Neural cell (in vitro differentiated cells): ENCODE measurements at regions not wholly inside any gene's neighbourhood (a gene's known extent, or its start where the extent isn't known, plus 50 kb on each side); places are given as distances from the start of the nearest gene placed in this dataset.

Experiments used
- EP300 ChIP-seq: fragments of 450-650 bp; conservative IDR thresholded peaks from 2 replicates; pipeline ENCODE4 v1.6.1; 2014; ENCODE audit warnings: antibody characterized with exemption, mild to moderate bottlenecking, moderate library complexity; ENCODE audit not compliant: poor library complexity, severe bottlenecking
- EZH2 ChIP-seq: fragments of 200-600, 300-800 bp; shearing (Covaris generic), sonication (generic); IDR thresholded peaks from 2 replicates; pipeline ENCODE4 v1.6.1; 2014; ENCODE audit warnings: antibody characterized with exemption, low read length, borderline replicate concordance, mild to moderate bottlenecking; ENCODE audit not compliant: insufficient read depth, poor library complexity, severe bottlenecking
- POLR2AphosphoS5 ChIP-seq: IDR thresholded peaks from 2 replicates; pipeline ENCODE4 v1.6.1; 2012
- RAD21 ChIP-seq: fragments of 450-650 bp; conservative IDR thresholded peaks from 2 replicates; pipeline ENCODE4 v1.6.1; 2014; ENCODE audit warnings: antibody characterized with exemption, mild to moderate bottlenecking, moderate library complexity
- SMC3 ChIP-seq: fragments of 450-650 bp; conservative IDR thresholded peaks from 2 replicates; pipeline ENCODE4 v1.6.1; 2014; ENCODE audit warnings: antibody characterized with exemption, mild to moderate bottlenecking, moderate library complexity; ENCODE audit not compliant: poor library complexity
- TAF1 ChIP-seq: IDR thresholded peaks from 2 replicates; pipeline ENCODE4 v1.6.1; 2012; ENCODE audit warnings: low read depth
- TF ChIP-seq, protein P1 (sequence below): fragments of 450-650 bp; IDR thresholded peaks from 2 replicates; pipeline ENCODE4 v1.5.1; 2014; ENCODE audit warnings: antibody characterized with exemption, mild to moderate bottlenecking, moderate library complexity; ENCODE audit not compliant: poor library complexity, severe bottlenecking
- TF ChIP-seq, protein P2 (sequence below): IDR thresholded peaks from 2 replicates; pipeline ENCODE4 v1.6.1; 2012; ENCODE audit warnings: borderline replicate concordance

DNA sequence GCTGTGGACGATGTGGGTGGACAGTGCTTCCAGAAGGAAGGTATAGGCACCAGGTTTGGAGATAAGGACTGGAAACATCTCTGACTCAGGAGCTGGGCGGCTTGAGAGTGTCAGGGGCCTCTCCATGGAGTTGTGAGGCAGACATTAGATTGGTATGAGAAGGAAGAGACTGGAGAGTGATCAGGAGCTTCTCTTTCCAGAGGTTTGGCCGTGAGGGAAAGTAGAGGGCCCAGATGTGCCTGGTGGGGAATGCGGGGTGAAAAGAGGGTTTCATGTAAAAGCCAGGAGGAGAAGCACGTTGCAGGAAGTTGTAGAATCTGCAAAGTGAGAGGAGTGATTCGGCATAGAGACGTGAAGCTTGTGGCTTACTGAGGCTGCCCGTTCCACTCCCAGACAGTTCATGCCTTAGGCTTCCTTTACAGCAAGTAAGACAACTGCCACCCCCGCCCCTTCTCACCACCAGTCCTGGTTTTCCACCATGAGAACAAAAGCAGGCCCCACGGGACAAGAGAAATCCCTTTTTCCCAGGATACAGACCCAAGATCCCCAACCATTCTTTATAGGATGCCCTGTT, 166.3 kb upstream of the HDAC4 start:
- TF ChIP-seq, protein P1, sequence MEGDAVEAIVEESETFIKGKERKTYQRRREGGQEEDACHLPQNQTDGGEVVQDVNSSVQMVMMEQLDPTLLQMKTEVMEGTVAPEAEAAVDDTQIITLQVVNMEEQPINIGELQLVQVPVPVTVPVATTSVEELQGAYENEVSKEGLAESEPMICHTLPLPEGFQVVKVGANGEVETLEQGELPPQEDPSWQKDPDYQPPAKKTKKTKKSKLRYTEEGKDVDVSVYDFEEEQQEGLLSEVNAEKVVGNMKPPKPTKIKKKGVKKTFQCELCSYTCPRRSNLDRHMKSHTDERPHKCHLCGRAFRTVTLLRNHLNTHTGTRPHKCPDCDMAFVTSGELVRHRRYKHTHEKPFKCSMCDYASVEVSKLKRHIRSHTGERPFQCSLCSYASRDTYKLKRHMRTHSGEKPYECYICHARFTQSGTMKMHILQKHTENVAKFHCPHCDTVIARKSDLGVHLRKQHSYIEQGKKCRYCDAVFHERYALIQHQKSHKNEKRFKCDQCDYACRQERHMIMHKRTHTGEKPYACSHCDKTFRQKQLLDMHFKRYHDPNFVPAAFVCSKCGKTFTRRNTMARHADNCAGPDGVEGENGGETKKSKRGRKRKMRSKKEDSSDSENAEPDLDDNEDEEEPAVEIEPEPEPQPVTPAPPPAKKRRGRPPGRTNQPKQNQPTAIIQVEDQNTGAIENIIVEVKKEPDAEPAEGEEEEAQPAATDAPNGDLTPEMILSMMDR = no peak
- TF ChIP-seq EZH2 (no peak), TAF1 (no peak), POLR2AphosphoS5 (no peak), RAD21 (no peak), EP300 (no peak), SMC3 (no peak)
- TF ChIP-seq, protein P2, sequence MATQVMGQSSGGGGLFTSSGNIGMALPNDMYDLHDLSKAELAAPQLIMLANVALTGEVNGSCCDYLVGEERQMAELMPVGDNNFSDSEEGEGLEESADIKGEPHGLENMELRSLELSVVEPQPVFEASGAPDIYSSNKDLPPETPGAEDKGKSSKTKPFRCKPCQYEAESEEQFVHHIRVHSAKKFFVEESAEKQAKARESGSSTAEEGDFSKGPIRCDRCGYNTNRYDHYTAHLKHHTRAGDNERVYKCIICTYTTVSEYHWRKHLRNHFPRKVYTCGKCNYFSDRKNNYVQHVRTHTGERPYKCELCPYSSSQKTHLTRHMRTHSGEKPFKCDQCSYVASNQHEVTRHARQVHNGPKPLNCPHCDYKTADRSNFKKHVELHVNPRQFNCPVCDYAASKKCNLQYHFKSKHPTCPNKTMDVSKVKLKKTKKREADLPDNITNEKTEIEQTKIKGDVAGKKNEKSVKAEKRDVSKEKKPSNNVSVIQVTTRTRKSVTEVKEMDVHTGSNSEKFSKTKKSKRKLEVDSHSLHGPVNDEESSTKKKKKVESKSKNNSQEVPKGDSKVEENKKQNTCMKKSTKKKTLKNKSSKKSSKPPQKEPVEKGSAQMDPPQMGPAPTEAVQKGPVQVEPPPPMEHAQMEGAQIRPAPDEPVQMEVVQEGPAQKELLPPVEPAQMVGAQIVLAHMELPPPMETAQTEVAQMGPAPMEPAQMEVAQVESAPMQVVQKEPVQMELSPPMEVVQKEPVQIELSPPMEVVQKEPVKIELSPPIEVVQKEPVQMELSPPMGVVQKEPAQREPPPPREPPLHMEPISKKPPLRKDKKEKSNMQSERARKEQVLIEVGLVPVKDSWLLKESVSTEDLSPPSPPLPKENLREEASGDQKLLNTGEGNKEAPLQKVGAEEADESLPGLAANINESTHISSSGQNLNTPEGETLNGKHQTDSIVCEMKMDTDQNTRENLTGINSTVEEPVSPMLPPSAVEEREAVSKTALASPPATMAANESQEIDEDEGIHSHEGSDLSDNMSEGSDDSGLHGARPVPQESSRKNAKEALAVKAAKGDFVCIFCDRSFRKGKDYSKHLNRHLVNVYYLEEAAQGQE = no peak
